Uterus (tissue), 2 donors: ENCODE measurements at regions not wholly inside any gene's neighbourhood (a gene's known extent, or its start where the extent isn't known, plus 50 kb on each side); places are given as distances from the start of the nearest gene placed in this dataset.

Experiments
- POLR2A ChIP-seq, 2 donors: fragments of 450-650 bp; IDR thresholded peaks; one replicate each; pipeline ENCODE4 v1.6.1; 2016; ENCODE audit warnings: antibody characterized with exemption in 2 of 2, mild to moderate bottlenecking in 1 of 2, moderate library complexity in 1 of 2
- TF ChIP-seq, protein P1 (sequence below), 4 experiments: fragments of 200-600 bp in 2 of 4; fragments of 450-650 bp in 2 of 4; sonication (generic) in 2 of 4; IDR thresholded peaks; one replicate each; pipeline ENCODE4 v1.5.1; 2016 to 2019; ENCODE audit warnings: antibody characterized with exemption in 4 of 4, mild to moderate bottlenecking in 2 of 4, moderate library complexity in 1 of 4

DNA sequence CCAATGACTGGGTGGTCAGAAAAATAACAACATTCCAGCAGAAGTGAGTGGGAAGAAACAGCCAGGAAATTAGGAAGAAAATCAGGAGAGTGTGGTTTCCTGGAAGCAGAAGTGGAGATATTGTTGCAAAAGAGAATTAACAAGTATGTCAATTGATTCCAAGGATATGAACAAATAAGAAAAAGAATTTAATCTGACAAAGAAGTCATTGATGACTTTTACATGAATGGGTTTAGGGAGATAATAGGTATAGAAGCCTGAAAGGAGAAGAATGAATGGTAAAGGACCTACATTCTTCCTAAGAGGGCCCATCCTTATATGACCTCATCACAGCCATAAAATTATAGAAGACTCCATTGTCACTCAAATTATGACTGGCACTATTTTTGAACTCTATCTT is 1440.1 kb downstream of the OTOL1 start:
- TF ChIP-seq POLR2A (IDR thresholded peaks at IDR 0.05): no peak
- TF ChIP-seq, protein P1, sequence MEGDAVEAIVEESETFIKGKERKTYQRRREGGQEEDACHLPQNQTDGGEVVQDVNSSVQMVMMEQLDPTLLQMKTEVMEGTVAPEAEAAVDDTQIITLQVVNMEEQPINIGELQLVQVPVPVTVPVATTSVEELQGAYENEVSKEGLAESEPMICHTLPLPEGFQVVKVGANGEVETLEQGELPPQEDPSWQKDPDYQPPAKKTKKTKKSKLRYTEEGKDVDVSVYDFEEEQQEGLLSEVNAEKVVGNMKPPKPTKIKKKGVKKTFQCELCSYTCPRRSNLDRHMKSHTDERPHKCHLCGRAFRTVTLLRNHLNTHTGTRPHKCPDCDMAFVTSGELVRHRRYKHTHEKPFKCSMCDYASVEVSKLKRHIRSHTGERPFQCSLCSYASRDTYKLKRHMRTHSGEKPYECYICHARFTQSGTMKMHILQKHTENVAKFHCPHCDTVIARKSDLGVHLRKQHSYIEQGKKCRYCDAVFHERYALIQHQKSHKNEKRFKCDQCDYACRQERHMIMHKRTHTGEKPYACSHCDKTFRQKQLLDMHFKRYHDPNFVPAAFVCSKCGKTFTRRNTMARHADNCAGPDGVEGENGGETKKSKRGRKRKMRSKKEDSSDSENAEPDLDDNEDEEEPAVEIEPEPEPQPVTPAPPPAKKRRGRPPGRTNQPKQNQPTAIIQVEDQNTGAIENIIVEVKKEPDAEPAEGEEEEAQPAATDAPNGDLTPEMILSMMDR (IDR thresholded peaks at IDR 0.05): no peak
